ENCODE measurements at regions not wholly inside any gene's neighbourhood (a gene's known extent, or its start where the extent isn't known, plus 50 kb on each side); places are given as distances from the start of the nearest gene placed in this dataset.

- TF ChIP-seq CTCF (IDR thresholded peaks at IDR 0.05; ENCODE audit: insufficient read depth, missing control alignments), result no peak
- DNase-seq (ENCODE audit: insufficient read length, low spot score), result no peak
- no peak for FAIRE-seq
These were observed 407.8 kb downstream of the CBLN4 start for GRCh38 chr20:55597526-55597925.

- no peak for TF ChIP-seq CTCF (IDR thresholded peaks at IDR 0.05; ENCODE audit: insufficient read depth, missing control alignments)
- DNase-seq (ENCODE audit: insufficient read length, low spot score) (no peak), FAIRE-seq (no peak)
These were observed 408.9 kb downstream of the CBLN4 start for GRCh38 chr20:55596431-55596830.

GRCh38 chr20:55592866-55593265 lies 412.5 kb downstream of the CBLN4 start:
- TF ChIP-seq CTCF (IDR thresholded peaks at IDR 0.05; ENCODE audit: insufficient read depth, missing control alignments), result no peak
- DNase-seq (ENCODE audit: insufficient read length, low spot score) (no peak), FAIRE-seq (no peak)

GRCh38 chr20:55586610-55587009 lies 418.7 kb downstream of the CBLN4 start:
- no peak for TF ChIP-seq CTCF (IDR thresholded peaks at IDR 0.05; ENCODE audit: insufficient read depth, missing control alignments)
- FAIRE-seq, result no peak
- no peak for DNase-seq (ENCODE audit: insufficient read length, low spot score)

- TF ChIP-seq CTCF (IDR thresholded peaks at IDR 0.05; ENCODE audit: insufficient read depth, missing control alignments), result no peak
- DNase-seq (ENCODE audit: insufficient read length, low spot score), result no peak
- no peak for FAIRE-seq
These were observed 420.4 kb downstream of the CBLN4 start for GRCh38 chr20:55584964-55585363.

- no peak for TF ChIP-seq CTCF (IDR thresholded peaks at IDR 0.05; ENCODE audit: insufficient read depth, missing control alignments)
- no peak for DNase-seq (ENCODE audit: insufficient read length, low spot score)
- FAIRE-seq, result no peak
These were observed 421.0 kb downstream of the CBLN4 start for GRCh38 chr20:55584307-55584706.

- FAIRE-seq, result no peak
- TF ChIP-seq CTCF (IDR thresholded peaks at IDR 0.05; ENCODE audit: insufficient read depth, missing control alignments), result no peak
- DNase-seq (ENCODE audit: insufficient read length, low spot score), result no peak
These were observed 422.3 kb downstream of the CBLN4 start for GRCh38 chr20:55583036-55583435.

Data from D721Med (cell line).